Activated CD8-positive, alpha-beta T cell treated with anti-CD3 and anti-CD28 coated beads for 36 hours (primary cell): ENCODE measurements at regions not wholly inside any gene's neighbourhood (a gene's known extent, or its start where the extent isn't known, plus 50 kb on each side); places are given as distances from the start of the nearest gene placed in this dataset.
"Not testable (repeated sequence)": the region's sequence is repeated elsewhere in the genome, so short reads cannot be mapped to it uniquely, and the experiment has no call there.

Experiments
- ATAC-seq: fragments of 200-7000 bp; cut with Tn5 transposase; one replicate; pipeline ENCODE4 v1.10.0; 2021; ENCODE audit warnings: mild to moderate bottlenecking, moderate library complexity
- CTCF ChIA-PET: fragments of 350-600 bp; sonication (Branson Sonifier 250); formaldehyde crosslinking; loops from one replicate; lab custom pipeline; 2021; ENCODE audit warnings: antibody characterized with exemption; lab: Charles Lee
- POLR2A ChIA-PET: fragments of 350-600 bp; sonication (Branson Sonifier 250); formaldehyde crosslinking; loops from one replicate; lab custom pipeline; 2021; ENCODE audit warnings: antibody characterized with exemption; lab: Charles Lee
- DNase-seq: peaks from one replicate; pipeline ENCODE4 v3.0.0-alpha.2; 2020
- H3K27ac Mint-ChIP-seq: one replicate; pipeline ENCODE4 v1.8.0; 2021; ENCODE audit warnings: mild to moderate bottlenecking, mixed read lengths
- H3K27me3 Mint-ChIP-seq: one replicate; pipeline ENCODE4 v1.8.0; 2021; ENCODE audit warnings: mixed read lengths
- H3K36me3 Mint-ChIP-seq: one replicate; pipeline ENCODE4 v1.8.0; 2021; ENCODE audit warnings: low read depth, mixed read lengths
- H3K4me1 Mint-ChIP-seq: one replicate; pipeline ENCODE4 v1.8.0; 2021; ENCODE audit warnings: low read depth, mixed read lengths
- H3K4me3 Mint-ChIP-seq: one replicate; pipeline ENCODE4 v1.8.0; 2021; ENCODE audit warnings: mild to moderate bottlenecking, moderate library complexity, mixed read lengths
- H3K9me3 Mint-ChIP-seq: one replicate; pipeline ENCODE4 v1.8.0; 2021; ENCODE audit warnings: mixed read lengths
- CTCF ChIP-seq: fragments of 200-600 bp; IDR thresholded peaks from one replicate; pipeline ENCODE4 v1.8.0; 2022; ENCODE audit warnings: antibody characterized with exemption, mild to moderate bottlenecking
- intact Hi-C: fragments of 100-400 bp; cut with micrococcal nuclease; formaldehyde crosslinking; loops from one replicate; pipeline ENCODE4 v1.10.0; 2022

GRCh38 chr5:159515197-159515596, 184.9 kb upstream of the IL12B start:
- ATAC-seq (peak; percentile 26), DNase-seq (no peak)
- Mint-ChIP-seq H3K36me3 (no peaks in the 10 kb centered on the region), H3K4me1 (peaks cover 8% of the 10 kb centered on the region), H3K4me3 (no peak overlapping the region), H3K27me3 (peaks cover 7% of the 10 kb centered on the region), H3K9me3 (no peaks in the 10 kb centered on the region), H3K27ac (no peak overlapping the region)
- TF ChIP-seq CTCF = no peak
- intact Hi-C loops = loop anchor here (10.0 kb wide), 1 partner anchor 400 kb away; the partner anchor contains the start of gene ADRA1B
- CTCF ChIA-PET = interaction anchor here (0.7 to 4.2 kb wide), 13 partner anchors 9 to 472 kb away, joined by 3 to 15 read pairs (median 4); no protein-coding TSS in a partner anchor
- POLR2A ChIA-PET = no interaction called here

GRCh38 chr5:159515909-159516415, 185.7 kb upstream of the IL12B start:
- peak; percentile 86 for TF ChIP-seq CTCF
- POLR2A ChIA-PET = no interaction called here
- intact Hi-C loops = loop anchor here (10.0 kb wide), 1 partner anchor 399 kb away; the partner anchor contains the start of gene ADRA1B
- H3K27ac Mint-ChIP-seq = no peak overlapping the region
- no peak overlapping the region for H3K4me3 Mint-ChIP-seq
- peaks cover 7% of the 10 kb centered on the region for H3K27me3 Mint-ChIP-seq
- H3K4me1 Mint-ChIP-seq = peaks cover 8% of the 10 kb centered on the region
- no peaks in the 10 kb centered on the region for H3K9me3 Mint-ChIP-seq
- peak; percentile 99 for ATAC-seq
- CTCF ChIA-PET = interaction anchor here (0.7 to 4.2 kb wide), 18 partner anchors 10 to 525 kb away, joined by 3 to 15 read pairs (median 4); no protein-coding TSS in a partner anchor
- DNase-seq = peak; percentile 82
- H3K36me3 Mint-ChIP-seq = no peaks in the 10 kb centered on the region

- no peak overlapping the region for H3K4me3 Mint-ChIP-seq
- intact Hi-C loops = loop anchor here (10.0 kb wide), 1 partner anchor 396 kb away; the partner anchor contains the start of gene ADRA1B
- POLR2A ChIA-PET = no interaction called here
- CTCF ChIA-PET = interaction anchor here (0.7 to 4.2 kb wide), 2 partner anchors 18 to 469 kb away, joined by 3 to 15 read pairs; no protein-coding TSS in a partner anchor
- ATAC-seq (no peak), DNase-seq (no peak)
- no peaks in the 10 kb centered on the region for H3K36me3 Mint-ChIP-seq
- peaks cover 8% of the 10 kb centered on the region for H3K27me3 Mint-ChIP-seq
- H3K9me3 Mint-ChIP-seq = no peaks in the 10 kb centered on the region
- no peak for TF ChIP-seq CTCF
- H3K27ac Mint-ChIP-seq = no peak overlapping the region
- peaks cover 8% of the 10 kb centered on the region for H3K4me1 Mint-ChIP-seq
Observed at GRCh38 chr5:159518371-159518770, 188.1 kb upstream of the IL12B start.

- TF ChIP-seq CTCF = no peak
- ATAC-seq (no peak), DNase-seq (no peak)
- intact Hi-C loops = loop anchor here (10.0 kb wide), 1 partner anchor 395 kb away; the partner anchor contains the start of gene ADRA1B
- H3K4me1 Mint-ChIP-seq = peaks cover 8% of the 10 kb centered on the region
- CTCF ChIA-PET = no interaction called here
- no peak overlapping the region for H3K27ac Mint-ChIP-seq
- no peaks in the 10 kb centered on the region for H3K9me3 Mint-ChIP-seq
- H3K4me3 Mint-ChIP-seq = no peak overlapping the region
- POLR2A ChIA-PET = no interaction called here
- H3K36me3 Mint-ChIP-seq = no peaks in the 10 kb centered on the region
- peaks cover 4% of the 10 kb centered on the region for H3K27me3 Mint-ChIP-seq
Observed at GRCh38 chr5:159519365-159519764, 189.1 kb upstream of the IL12B start.

- Mint-ChIP-seq H3K4me1 (no peaks in the 10 kb centered on the region), H3K4me3 (no peak overlapping the region), H3K36me3 (no peaks in the 10 kb centered on the region), H3K27me3 (peaks cover 2% of the 10 kb centered on the region), H3K27ac (no peak overlapping the region), H3K9me3 (no peaks in the 10 kb centered on the region)
- intact Hi-C loops = no loop called here
- POLR2A ChIA-PET = no interaction called here
- no peak for TF ChIP-seq CTCF
- CTCF ChIA-PET = no interaction called here
- no peak for DNase-seq
- ATAC-seq = no peak
Observed at GRCh38 chr5:159522841-159523240, 192.6 kb upstream of the IL12B start.

GRCh38 chr5:159524279-159524678, 194.0 kb upstream of the IL12B start:
- H3K4me1 Mint-ChIP-seq, ATAC-seq, H3K36me3 Mint-ChIP-seq, H3K27me3 Mint-ChIP-seq, H3K9me3 Mint-ChIP-seq, DNase-seq, POLR2A ChIA-PET, H3K4me3 Mint-ChIP-seq, H3K27ac Mint-ChIP-seq, intact Hi-C loops: not testable (repeated sequence)
- CTCF ChIA-PET = interaction anchor here (1.4 kb wide), 1 partner anchor 71 kb away, joined by 3 read pairs; no protein-coding TSS in a partner anchor
